Activated gamma-delta T cell treated with Interleukin-2 at 50 U/mL for 16 hours (primary cell): ENCODE measurements at regions not wholly inside any gene's neighbourhood (a gene's known extent, or its start where the extent isn't known, plus 50 kb on each side); places are given as distances from the start of the nearest gene placed in this dataset.

Experiments used
- DNase-seq: peaks from one replicate; pipeline ENCODE4 v3.0.0-alpha.2; 2020

GRCh38 chr18:24840640-24841039, 380.2 kb downstream of the HRH4 start:
- DNase-seq = no peak

GRCh38 chr18:24841536-24841935, 381.1 kb downstream of the HRH4 start:
- DNase-seq = no peak

GRCh38 chr18:24843123-24843522, 382.7 kb downstream of the HRH4 start:
- no peak for DNase-seq

- DNase-seq = no peak
These were observed 385.7 kb downstream of the HRH4 start for GRCh38 chr18:24846138-24846537.

GRCh38 chr18:24850532-24850931, 390.1 kb downstream of the HRH4 start:
- DNase-seq = no peak

GRCh38 chr18:24853076-24853475, 392.6 kb downstream of the HRH4 start:
- no peak for DNase-seq

GRCh38 chr18:24860978-24861680, 400.7 kb downstream of the HRH4 start:
- no peak for DNase-seq

- DNase-seq = no peak
These were observed 401.9 kb downstream of the HRH4 start for GRCh38 chr18:24862201-24862816.

- DNase-seq = no peak
These were observed 407.9 kb downstream of the HRH4 start for GRCh38 chr18:24868311-24868710.

GRCh38 chr18:24868760-24869237, 408.4 kb downstream of the HRH4 start:
- no peak for DNase-seq

- no peak for DNase-seq
These were observed 408.8 kb downstream of the HRH4 start for GRCh38 chr18:24869285-24869684.

- no peak for DNase-seq
These were observed 414.8 kb downstream of the HRH4 start for GRCh38 chr18:24875286-24875685.

GRCh38 chr18:24875777-24876176, 415.3 kb downstream of the HRH4 start:
- DNase-seq = no peak

- DNase-seq = no peak
These were observed 415.8 kb downstream of the HRH4 start for GRCh38 chr18:24876266-24876665.

GRCh38 chr18:24877066-24877465, 416.6 kb downstream of the HRH4 start:
- DNase-seq = no peak

GRCh38 chr18:24877546-24877945, 417.1 kb downstream of the HRH4 start:
- no peak for DNase-seq

- DNase-seq = no peak
These were observed 417.9 kb downstream of the HRH4 start for GRCh38 chr18:24878289-24878688.

GRCh38 chr18:24885276-24885675, 424.8 kb downstream of the HRH4 start:
- no peak for DNase-seq

GRCh38 chr18:24894880-24895279, 434.4 kb downstream of the HRH4 start:
- DNase-seq = no peak

GRCh38 chr18:24897461-24897860, 437.0 kb downstream of the HRH4 start:
- no peak for DNase-seq

GRCh38 chr18:24910221-24910620, 441.7 kb downstream of the ZNF521 start:
- no peak for DNase-seq

GRCh38 chr18:24913507-24914170, 438.3 kb downstream of the ZNF521 start:
- no peak for DNase-seq

GRCh38 chr18:24914171-24914525, 437.8 kb downstream of the ZNF521 start:
- no peak for DNase-seq

GRCh38 chr18:24914685-24915084, 437.3 kb downstream of the ZNF521 start:
- no peak for DNase-seq
